Putamen (tissue), 1 donor: ENCODE measurements at regions not wholly inside any gene's neighbourhood (a gene's known extent, or its start where the extent isn't known, plus 50 kb on each side); places are given as distances from the start of the nearest gene placed in this dataset.
"Not testable (repeated sequence)": the region's sequence is repeated elsewhere in the genome, so short reads cannot be mapped to it uniquely, and the experiment has no call there.

Experiments used
- DNase-seq: peaks from one replicate; pipeline ENCODE4 v3.0.0-alpha.2; 2016; ENCODE audit warnings: low spot score

- no peak for DNase-seq
Observed at GRCh38 chr1:229710746-229711145, 84.7 kb downstream of the URB2 start.

- DNase-seq: no peak
Observed at GRCh38 chr1:229714306-229714705, 88.3 kb downstream of the URB2 start.

- DNase-seq: no peak
Observed at GRCh38 chr1:229714964-229715603, 89.0 kb downstream of the URB2 start.

- no peak for DNase-seq
Observed at GRCh38 chr1:229716069-229716468, 90.0 kb downstream of the URB2 start.

- no peak for DNase-seq
Observed at GRCh38 chr1:229716704-229717103, 90.7 kb downstream of the URB2 start.

- no peak for DNase-seq
Observed at GRCh38 chr1:229717786-229718576, 91.9 kb downstream of the URB2 start.

- DNase-seq: no peak
Observed at GRCh38 chr1:229726061-229726460, 100.0 kb downstream of the URB2 start.

- DNase-seq: no peak
Observed at GRCh38 chr1:229729916-229730315, 103.9 kb downstream of the URB2 start.

GRCh38 chr1:229730573-229730972, 104.5 kb downstream of the URB2 start:
- no peak for DNase-seq

GRCh38 chr1:229732061-229732460, 106.0 kb downstream of the URB2 start:
- DNase-seq: no peak

GRCh38 chr1:229736376-229736775, 110.3 kb downstream of the URB2 start:
- DNase-seq: no peak

- DNase-seq: not testable (repeated sequence)
Observed at GRCh38 chr1:229742614-229743013, 116.6 kb downstream of the URB2 start.

GRCh38 chr1:229749992-229750391, 123.9 kb downstream of the URB2 start:
- DNase-seq: no peak

- DNase-seq: no peak
Observed at GRCh38 chr1:229751610-229752009, 125.6 kb downstream of the URB2 start.

- no peak for DNase-seq
Observed at GRCh38 chr1:229752679-229753078, 126.6 kb downstream of the URB2 start.

GRCh38 chr1:229753764-229754551, 127.9 kb downstream of the URB2 start:
- no peak for DNase-seq

GRCh38 chr1:229756666-229757065, 130.6 kb downstream of the URB2 start:
- DNase-seq: no peak

- no peak for DNase-seq
Observed at GRCh38 chr1:229757226-229757625, 131.2 kb downstream of the URB2 start.

- no peak for DNase-seq
Observed at GRCh38 chr1:229758101-229759036, 132.3 kb downstream of the URB2 start.

GRCh38 chr1:229759037-229759435, 133.0 kb downstream of the URB2 start:
- no peak for DNase-seq

- no peak for DNase-seq
Observed at GRCh38 chr1:229759586-229759985, 133.5 kb downstream of the URB2 start.
